Activated CD4-positive, alpha-beta T cell treated with anti-CD3 and anti-CD28 coated beads, Interleukin-2, amount 10 ng/mL, durations not matched to agents 24 days and 14 days (primary cell): ENCODE measurements at regions not wholly inside any gene's neighbourhood (a gene's known extent, or its start where the extent isn't known, plus 50 kb on each side); places are given as distances from the start of the nearest gene placed in this dataset.

Source experiments
- DNase-seq: peaks from one replicate; pipeline ENCODE4 v3.0.0; 2022
- H3K27ac Mint-ChIP-seq: one replicate; pipeline ENCODE4 v1.8.0; 2022; ENCODE audit warnings: mild to moderate bottlenecking, mixed read lengths
- H3K27me3 Mint-ChIP-seq: one replicate; pipeline ENCODE4 v1.8.0; 2022; ENCODE audit warnings: mixed read lengths
- H3K36me3 Mint-ChIP-seq: one replicate; pipeline ENCODE4 v1.8.0; 2022; ENCODE audit warnings: low read depth, mild to moderate bottlenecking, mixed read lengths
- H3K4me1 Mint-ChIP-seq: one replicate; pipeline ENCODE4 v1.8.0; 2021; ENCODE audit warnings: mixed read lengths
- H3K4me3 Mint-ChIP-seq: one replicate; pipeline ENCODE4 v1.8.0; 2022; ENCODE audit warnings: mild to moderate bottlenecking, moderate library complexity, mixed read lengths
- H3K9me3 Mint-ChIP-seq: one replicate; pipeline ENCODE4 v1.8.0; 2021; ENCODE audit warnings: mixed read lengths
- intact Hi-C: fragments of 100-400 bp; cut with micrococcal nuclease; formaldehyde crosslinking; loops from one replicate; pipeline ENCODE4 v1.15.1; 2023

GRCh38 chr1:8146257-8146855, 120.2 kb upstream of the ERRFI1 start:
- Mint-ChIP-seq H3K9me3 (no peaks in the 10 kb centered on the region), H3K36me3 (no peaks in the 10 kb centered on the region), H3K27me3 (peaks cover 22% of the 10 kb centered on the region), H3K4me3 (no peak overlapping the region), H3K4me1 (peaks cover 27% of the 10 kb centered on the region), H3K27ac (no peak overlapping the region)
- DNase-seq, result no peak
- intact Hi-C loops, result no loop called here

- DNase-seq, result no peak
- H3K36me3 Mint-ChIP-seq, result no peaks in the 10 kb centered on the region
- H3K27ac Mint-ChIP-seq, result no peak overlapping the region
- H3K27me3 Mint-ChIP-seq, result peaks cover 20% of the 10 kb centered on the region
- peaks cover 23% of the 10 kb centered on the region for H3K4me1 Mint-ChIP-seq
- H3K4me3 Mint-ChIP-seq, result no peak overlapping the region
- intact Hi-C loops, result no loop called here
- no peaks in the 10 kb centered on the region for H3K9me3 Mint-ChIP-seq
Observed at GRCh38 chr1:8145545-8146202, 119.6 kb upstream of the ERRFI1 start.

- Mint-ChIP-seq H3K36me3 (no peaks in the 10 kb centered on the region), H3K9me3 (no peaks in the 10 kb centered on the region), H3K27me3 (peaks cover 21% of the 10 kb centered on the region), H3K4me1 (peaks cover 16% of the 10 kb centered on the region), H3K27ac (no peak overlapping the region), H3K4me3 (no peak overlapping the region)
- no peak for DNase-seq
- intact Hi-C loops, result no loop called here
Observed at GRCh38 chr1:8144323-8144722, 118.2 kb upstream of the ERRFI1 start.

GRCh38 chr1:8142955-8143629, 117.0 kb upstream of the ERRFI1 start:
- intact Hi-C loops, result no loop called here
- H3K9me3 Mint-ChIP-seq, result no peaks in the 10 kb centered on the region
- peaks cover 14% of the 10 kb centered on the region for H3K4me1 Mint-ChIP-seq
- no peak overlapping the region for H3K4me3 Mint-ChIP-seq
- H3K27me3 Mint-ChIP-seq, result peaks cover 22% of the 10 kb centered on the region
- no peak overlapping the region for H3K27ac Mint-ChIP-seq
- H3K36me3 Mint-ChIP-seq, result no peaks in the 10 kb centered on the region
- DNase-seq, result no peak

GRCh38 chr1:8139941-8140340, 113.8 kb upstream of the ERRFI1 start:
- DNase-seq, result no peak
- intact Hi-C loops, result no loop called here
- H3K27ac Mint-ChIP-seq, result no peak overlapping the region
- no peaks in the 10 kb centered on the region for H3K36me3 Mint-ChIP-seq
- no peaks in the 10 kb centered on the region for H3K9me3 Mint-ChIP-seq
- peaks cover 2% of the 10 kb centered on the region for H3K4me1 Mint-ChIP-seq
- peaks cover 30% of the 10 kb centered on the region for H3K27me3 Mint-ChIP-seq
- H3K4me3 Mint-ChIP-seq, result no peak overlapping the region

- Mint-ChIP-seq H3K27me3 (peaks cover 35% of the 10 kb centered on the region), H3K9me3 (no peaks in the 10 kb centered on the region), H3K27ac (no peak overlapping the region), H3K4me3 (no peak overlapping the region), H3K36me3 (no peaks in the 10 kb centered on the region), H3K4me1 (peaks cover 5% of the 10 kb centered on the region)
- intact Hi-C loops, result no loop called here
- no peak for DNase-seq
Observed at GRCh38 chr1:8139383-8139782, 113.3 kb upstream of the ERRFI1 start.

- intact Hi-C loops, result no loop called here
- DNase-seq, result no peak
- no peak overlapping the region for H3K27ac Mint-ChIP-seq
- peaks cover 34% of the 10 kb centered on the region for H3K27me3 Mint-ChIP-seq
- H3K36me3 Mint-ChIP-seq, result no peaks in the 10 kb centered on the region
- no peaks in the 10 kb centered on the region for H3K9me3 Mint-ChIP-seq
- no peak overlapping the region for H3K4me3 Mint-ChIP-seq
- peaks cover 6% of the 10 kb centered on the region for H3K4me1 Mint-ChIP-seq
Observed at GRCh38 chr1:8138673-8139072, 112.6 kb upstream of the ERRFI1 start.

GRCh38 chr1:8137481-8138244, 111.6 kb upstream of the ERRFI1 start:
- Mint-ChIP-seq H3K27me3 (peaks cover 37% of the 10 kb centered on the region), H3K4me1 (peaks cover 6% of the 10 kb centered on the region), H3K27ac (no peak overlapping the region), H3K36me3 (no peaks in the 10 kb centered on the region), H3K9me3 (no peaks in the 10 kb centered on the region), H3K4me3 (no peak overlapping the region)
- intact Hi-C loops, result no loop called here
- no peak for DNase-seq

GRCh38 chr1:8136766-8137165, 110.7 kb upstream of the ERRFI1 start:
- intact Hi-C loops, result no loop called here
- Mint-ChIP-seq H3K36me3 (no peaks in the 10 kb centered on the region), H3K27ac (no peak overlapping the region), H3K4me3 (no peak overlapping the region), H3K9me3 (no peaks in the 10 kb centered on the region), H3K27me3 (peaks cover 41% of the 10 kb centered on the region), H3K4me1 (peaks cover 6% of the 10 kb centered on the region)
- no peak for DNase-seq

GRCh38 chr1:8135250-8135649, 109.1 kb upstream of the ERRFI1 start:
- H3K4me1 Mint-ChIP-seq, result peaks cover 3% of the 10 kb centered on the region
- DNase-seq, result no peak
- no peaks in the 10 kb centered on the region for H3K36me3 Mint-ChIP-seq
- peaks cover 41% of the 10 kb centered on the region for H3K27me3 Mint-ChIP-seq
- H3K27ac Mint-ChIP-seq, result no peak overlapping the region
- intact Hi-C loops, result no loop called here
- no peak overlapping the region for H3K4me3 Mint-ChIP-seq
- H3K9me3 Mint-ChIP-seq, result no peaks in the 10 kb centered on the region

- H3K27me3 Mint-ChIP-seq, result peaks cover 39% of the 10 kb centered on the region
- no peak overlapping the region for H3K27ac Mint-ChIP-seq
- no peak for DNase-seq
- H3K4me3 Mint-ChIP-seq, result no peak overlapping the region
- intact Hi-C loops, result no loop called here
- peaks cover 3% of the 10 kb centered on the region for H3K4me1 Mint-ChIP-seq
- H3K9me3 Mint-ChIP-seq, result no peaks in the 10 kb centered on the region
- H3K36me3 Mint-ChIP-seq, result no peaks in the 10 kb centered on the region
Observed at GRCh38 chr1:8134546-8135235, 108.6 kb upstream of the ERRFI1 start.

- no peaks in the 10 kb centered on the region for H3K36me3 Mint-ChIP-seq
- H3K27ac Mint-ChIP-seq, result no peak overlapping the region
- peaks cover 39% of the 10 kb centered on the region for H3K27me3 Mint-ChIP-seq
- intact Hi-C loops, result no loop called here
- no peak for DNase-seq
- H3K4me1 Mint-ChIP-seq, result peaks cover 3% of the 10 kb centered on the region
- no peaks in the 10 kb centered on the region for H3K9me3 Mint-ChIP-seq
- H3K4me3 Mint-ChIP-seq, result no peak overlapping the region
Observed at GRCh38 chr1:8133657-8134430, 107.7 kb upstream of the ERRFI1 start.

- intact Hi-C loops, result no loop called here
- Mint-ChIP-seq H3K4me1 (peaks cover 3% of the 10 kb centered on the region), H3K9me3 (no peaks in the 10 kb centered on the region), H3K36me3 (no peaks in the 10 kb centered on the region), H3K27ac (no peak overlapping the region), H3K27me3 (peaks cover 37% of the 10 kb centered on the region), H3K4me3 (no peak overlapping the region)
- DNase-seq, result no peak
Observed at GRCh38 chr1:8133190-8133589, 107.1 kb upstream of the ERRFI1 start.
